Ishikawa (cell line): ENCODE measurements at regions not wholly inside any gene's neighbourhood (a gene's known extent, or its start where the extent isn't known, plus 50 kb on each side); places are given as distances from the start of the nearest gene placed in this dataset.

Experiments
- CREB1 ChIP-seq: IDR thresholded peaks from 2 replicates; pipeline ENCODE4 v1.6.1; 2012; ENCODE audit warnings: low read depth
- EGR1 ChIP-seq: IDR thresholded peaks from 2 replicates; pipeline ENCODE4 v1.6.1; 2012
- EP300 ChIP-seq: IDR thresholded peaks from 2 replicates; pipeline ENCODE4 v1.6.1; 2012; ENCODE audit warnings: borderline replicate concordance
- FOXM1 ChIP-seq: IDR thresholded peaks from 2 replicates; pipeline ENCODE4 v1.6.1; 2012; ENCODE audit warnings: low read depth, borderline replicate concordance
- NFIC ChIP-seq: IDR thresholded peaks from 2 replicates; pipeline ENCODE4 v1.6.1; 2012
- RAD21 ChIP-seq: IDR thresholded peaks from 2 replicates; pipeline ENCODE4 v1.6.1; 2012; ENCODE audit warnings: low read depth
- TAF1 ChIP-seq: IDR thresholded peaks from 2 replicates; pipeline ENCODE4 v1.6.1; 2012; ENCODE audit warnings: low read depth, mild to moderate bottlenecking
- TCF12 ChIP-seq: IDR thresholded peaks from 2 replicates; pipeline ENCODE4 v1.6.1; 2012; ENCODE audit warnings: low read depth
- TEAD4 ChIP-seq: IDR thresholded peaks from 2 replicates; pipeline ENCODE4 v1.6.1; 2012
- YY1 ChIP-seq: IDR thresholded peaks from 2 replicates; pipeline ENCODE4 v1.6.1; 2012; ENCODE audit warnings: low read depth
- ZBTB7A ChIP-seq: IDR thresholded peaks from 2 replicates; pipeline ENCODE4 v1.6.1; 2012; ENCODE audit warnings: low read depth
- TF ChIP-seq, protein P1 (sequence below): IDR thresholded peaks from 2 replicates; pipeline ENCODE4 v1.6.1; 2012
- TF ChIP-seq, protein P2 (sequence below): IDR thresholded peaks from 2 replicates; pipeline ENCODE4 v1.6.1; 2012; ENCODE audit warnings: low read depth, mild to moderate bottlenecking

DNA sequence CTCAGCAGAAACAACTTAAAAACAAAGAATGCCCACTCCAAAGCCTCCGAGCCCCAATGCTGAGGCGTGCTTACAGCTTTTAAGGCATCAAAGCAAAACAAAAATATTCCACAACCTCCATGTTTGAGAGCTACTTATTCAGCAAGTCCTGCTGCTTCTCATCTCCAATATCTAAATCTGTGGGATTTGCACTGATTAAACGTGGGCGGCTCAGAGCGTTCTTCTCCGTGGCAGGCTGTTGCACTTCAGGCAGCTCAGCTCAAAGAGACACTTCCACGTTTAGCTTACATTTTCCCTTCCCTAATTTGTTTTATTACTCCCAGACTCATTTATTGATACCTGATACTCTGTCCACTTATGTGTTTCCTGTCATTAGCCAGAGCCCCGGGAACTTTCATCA is 282.6 kb upstream of the MCTP2 start:
- TF ChIP-seq, protein P1, sequence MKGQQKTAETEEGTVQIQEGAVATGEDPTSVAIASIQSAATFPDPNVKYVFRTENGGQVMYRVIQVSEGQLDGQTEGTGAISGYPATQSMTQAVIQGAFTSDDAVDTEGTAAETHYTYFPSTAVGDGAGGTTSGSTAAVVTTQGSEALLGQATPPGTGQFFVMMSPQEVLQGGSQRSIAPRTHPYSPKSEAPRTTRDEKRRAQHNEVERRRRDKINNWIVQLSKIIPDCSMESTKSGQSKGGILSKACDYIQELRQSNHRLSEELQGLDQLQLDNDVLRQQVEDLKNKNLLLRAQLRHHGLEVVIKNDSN, result no peak
- TF ChIP-seq NFIC (no peak), TAF1 (no peak), EP300 (no peak), YY1 (no peak), TCF12 (no peak), ZBTB7A (no peak), RAD21 (no peak), FOXM1 (no peak), CREB1 (no peak), TEAD4 (no peak), EGR1 (no peak)
- TF ChIP-seq, protein P2, sequence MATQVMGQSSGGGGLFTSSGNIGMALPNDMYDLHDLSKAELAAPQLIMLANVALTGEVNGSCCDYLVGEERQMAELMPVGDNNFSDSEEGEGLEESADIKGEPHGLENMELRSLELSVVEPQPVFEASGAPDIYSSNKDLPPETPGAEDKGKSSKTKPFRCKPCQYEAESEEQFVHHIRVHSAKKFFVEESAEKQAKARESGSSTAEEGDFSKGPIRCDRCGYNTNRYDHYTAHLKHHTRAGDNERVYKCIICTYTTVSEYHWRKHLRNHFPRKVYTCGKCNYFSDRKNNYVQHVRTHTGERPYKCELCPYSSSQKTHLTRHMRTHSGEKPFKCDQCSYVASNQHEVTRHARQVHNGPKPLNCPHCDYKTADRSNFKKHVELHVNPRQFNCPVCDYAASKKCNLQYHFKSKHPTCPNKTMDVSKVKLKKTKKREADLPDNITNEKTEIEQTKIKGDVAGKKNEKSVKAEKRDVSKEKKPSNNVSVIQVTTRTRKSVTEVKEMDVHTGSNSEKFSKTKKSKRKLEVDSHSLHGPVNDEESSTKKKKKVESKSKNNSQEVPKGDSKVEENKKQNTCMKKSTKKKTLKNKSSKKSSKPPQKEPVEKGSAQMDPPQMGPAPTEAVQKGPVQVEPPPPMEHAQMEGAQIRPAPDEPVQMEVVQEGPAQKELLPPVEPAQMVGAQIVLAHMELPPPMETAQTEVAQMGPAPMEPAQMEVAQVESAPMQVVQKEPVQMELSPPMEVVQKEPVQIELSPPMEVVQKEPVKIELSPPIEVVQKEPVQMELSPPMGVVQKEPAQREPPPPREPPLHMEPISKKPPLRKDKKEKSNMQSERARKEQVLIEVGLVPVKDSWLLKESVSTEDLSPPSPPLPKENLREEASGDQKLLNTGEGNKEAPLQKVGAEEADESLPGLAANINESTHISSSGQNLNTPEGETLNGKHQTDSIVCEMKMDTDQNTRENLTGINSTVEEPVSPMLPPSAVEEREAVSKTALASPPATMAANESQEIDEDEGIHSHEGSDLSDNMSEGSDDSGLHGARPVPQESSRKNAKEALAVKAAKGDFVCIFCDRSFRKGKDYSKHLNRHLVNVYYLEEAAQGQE, result no peak
